GM21717 (cell line): ENCODE measurements at regions not wholly inside any gene's neighbourhood (a gene's known extent, or its start where the extent isn't known, plus 50 kb on each side); places are given as distances from the start of the nearest gene placed in this dataset.

Experiments used
- ATAC-seq: cut with Tn5 transposase; IDR thresholded peaks from one replicate; pipeline ENCODE4 v1.9.1; 2021; ENCODE audit warnings: mild to moderate bottlenecking, moderate library complexity; ENCODE audit not compliant: unreplicated experiment

- ATAC-seq = no peak
Measured at GRCh38 chr20:22408521-22409402, 175.6 kb downstream of the FOXA2 start.

DNA sequence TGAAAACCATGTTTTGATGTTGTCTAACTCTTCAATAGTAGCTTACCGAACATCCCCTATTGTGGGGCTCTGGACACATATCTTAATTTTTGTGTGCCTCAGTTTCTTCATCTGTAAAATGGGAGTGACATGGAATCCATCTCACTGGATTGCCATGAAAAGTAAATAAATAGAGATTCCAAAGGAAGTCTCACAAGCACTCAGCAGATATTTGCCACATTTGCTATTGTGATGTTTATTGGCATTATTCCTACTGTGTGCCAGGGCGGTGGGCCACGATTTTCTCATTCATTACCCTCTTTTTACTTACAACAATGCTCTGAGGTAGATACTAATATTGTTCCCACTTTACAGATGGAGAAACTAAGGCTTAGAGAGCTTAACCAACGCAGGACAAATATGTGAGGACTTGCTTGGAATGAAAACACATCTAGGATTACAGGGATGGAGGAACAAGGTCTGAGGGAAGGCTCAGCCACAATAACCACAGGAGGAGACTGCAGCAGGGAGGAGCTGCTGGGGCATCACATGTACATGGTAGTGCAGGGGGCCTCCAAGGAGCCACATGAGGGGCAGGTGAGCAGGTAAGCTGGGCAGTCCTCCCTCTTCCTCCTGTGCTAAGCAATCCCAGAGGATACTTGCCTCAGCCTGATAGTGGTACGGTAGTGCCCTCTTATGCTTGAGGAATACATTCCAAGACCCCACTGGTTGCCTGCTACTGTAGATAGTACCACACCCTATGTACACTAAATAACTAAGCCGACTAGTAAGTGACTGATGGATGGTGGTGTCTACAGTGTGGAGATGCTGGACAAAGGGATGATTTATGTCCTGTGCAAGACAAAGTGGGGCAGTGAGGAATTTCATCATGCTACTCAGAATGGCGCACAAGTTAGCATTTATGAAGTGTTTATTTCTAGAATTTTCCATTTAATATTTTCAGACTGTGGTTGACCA lies 176.9 kb downstream of the FOXA2 start:
- ATAC-seq = no peak

- no peak for ATAC-seq
Measured at GRCh38 chr20:22404419-22405170, 179.8 kb downstream of the FOXA2 start.

DNA sequence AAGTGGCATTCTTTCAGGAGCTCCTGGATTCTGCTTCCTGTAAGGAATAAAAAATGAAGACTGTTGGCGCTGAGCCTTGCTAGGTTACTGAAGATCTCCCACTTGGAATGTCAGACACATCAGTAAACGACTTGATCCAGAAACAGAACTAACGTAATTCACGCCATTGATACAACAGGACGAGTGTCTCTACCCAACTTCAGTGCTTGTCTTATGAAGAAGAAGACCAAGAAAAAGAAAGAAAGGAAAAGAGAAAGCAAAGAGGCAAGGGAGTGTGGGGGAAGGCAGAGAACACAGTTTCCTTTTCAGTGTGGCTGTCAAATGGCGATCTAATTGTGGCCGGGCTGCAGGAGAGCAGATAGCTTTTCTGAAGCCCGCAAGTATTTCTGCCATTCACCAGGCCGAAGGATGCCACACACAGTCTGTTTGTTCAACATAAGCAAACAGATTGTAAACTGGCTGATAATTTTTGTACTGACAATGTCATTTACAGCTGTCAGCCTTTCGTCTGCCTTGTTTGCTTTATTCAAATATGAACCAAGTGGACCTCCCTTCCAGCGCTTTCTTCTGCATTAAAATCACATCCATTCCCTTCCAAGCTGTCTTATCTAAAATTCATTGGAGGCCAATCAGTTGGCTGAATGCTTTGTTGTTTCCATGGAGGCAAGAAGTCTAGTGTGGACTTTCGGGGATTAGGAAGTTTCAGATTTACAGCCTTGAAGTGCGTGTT lies 180.6 kb downstream of the FOXA2 start:
- ATAC-seq = peak; percentile 73

DNA sequence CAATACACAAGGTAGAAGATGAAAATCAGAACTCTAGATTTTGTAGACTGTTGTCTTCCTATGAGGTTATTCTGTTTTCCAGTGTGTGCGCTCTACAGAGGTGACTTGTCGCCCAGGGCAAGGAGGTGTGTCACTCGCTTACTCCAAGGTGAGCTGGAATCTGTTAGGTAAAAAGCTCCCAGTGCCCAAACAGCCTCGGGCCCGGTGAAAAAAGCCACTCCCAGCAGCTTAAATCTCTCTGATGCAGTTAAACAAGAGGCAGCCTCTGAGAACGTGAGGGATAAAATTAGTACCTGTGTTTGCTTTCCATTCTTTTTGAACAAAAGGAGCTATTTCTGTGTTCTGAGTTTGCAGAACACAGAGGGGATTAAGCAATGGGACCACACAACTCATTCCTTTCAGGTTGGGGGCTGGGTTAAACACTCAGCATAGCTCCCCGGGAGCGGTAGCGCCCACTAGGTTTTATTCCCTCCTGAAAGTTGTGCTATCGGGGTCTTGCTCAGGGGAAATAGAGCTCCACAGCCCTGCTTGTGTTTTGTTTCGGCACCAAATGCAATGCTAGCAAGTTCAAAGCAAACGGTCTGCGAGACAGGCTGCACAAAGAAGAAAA lies 181.2 kb downstream of the FOXA2 start:
- ATAC-seq = peak; percentile 28

- ATAC-seq = no peak
Measured at GRCh38 chr20:22402550-22402949, 181.8 kb downstream of the FOXA2 start.

GRCh38 chr20:22400440-22400839 lies 183.9 kb downstream of the FOXA2 start:
- ATAC-seq = no peak

- ATAC-seq = no peak
Measured at GRCh38 chr20:22394583-22394982, 189.8 kb downstream of the FOXA2 start.

DNA sequence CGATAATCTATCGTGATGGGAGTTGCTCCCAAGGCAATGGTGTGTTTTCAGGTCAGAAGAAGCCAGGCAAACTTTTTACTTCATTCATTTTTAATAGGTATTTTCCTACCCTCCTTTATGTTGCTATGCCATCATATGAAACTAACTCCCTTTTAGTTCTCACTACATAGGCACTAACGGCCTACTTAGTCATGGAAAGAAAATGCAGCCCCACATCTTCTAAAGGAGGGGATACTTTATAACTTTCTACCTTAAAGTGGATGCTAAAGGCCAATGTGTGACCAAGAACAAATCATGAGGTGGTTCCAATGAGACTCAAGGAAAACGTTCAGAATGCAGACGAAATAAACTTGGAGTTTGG lies 193.8 kb downstream of the FOXA2 start:
- ATAC-seq = no peak

GRCh38 chr20:22389836-22390542 lies 194.4 kb downstream of the FOXA2 start:
- no peak for ATAC-seq

DNA sequence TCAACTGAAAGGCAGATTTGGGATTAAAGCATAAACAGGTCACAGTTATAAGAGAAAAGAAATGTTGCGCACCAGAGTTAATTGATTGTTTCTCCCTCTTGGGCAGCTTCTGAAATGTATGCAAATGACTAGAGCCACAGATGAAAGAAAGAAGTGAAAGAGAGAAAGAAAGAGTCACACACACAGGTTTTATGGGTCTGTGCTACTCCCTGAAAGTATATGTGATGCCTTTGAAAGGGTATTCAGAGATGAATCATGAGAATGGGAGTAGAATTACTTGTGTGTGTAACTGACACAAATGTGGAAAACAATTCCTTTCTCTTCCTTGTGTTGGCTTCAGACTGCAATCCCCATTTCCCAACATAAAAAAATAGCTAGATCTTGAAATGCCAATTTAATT lies 196.9 kb downstream of the FOXA2 start:
- ATAC-seq = no peak

- ATAC-seq = no peak
Measured at GRCh38 chr20:22386306-22386623, 198.1 kb downstream of the FOXA2 start.

- no peak for ATAC-seq
Measured at GRCh38 chr20:22385602-22386305, 198.6 kb downstream of the FOXA2 start.

DNA sequence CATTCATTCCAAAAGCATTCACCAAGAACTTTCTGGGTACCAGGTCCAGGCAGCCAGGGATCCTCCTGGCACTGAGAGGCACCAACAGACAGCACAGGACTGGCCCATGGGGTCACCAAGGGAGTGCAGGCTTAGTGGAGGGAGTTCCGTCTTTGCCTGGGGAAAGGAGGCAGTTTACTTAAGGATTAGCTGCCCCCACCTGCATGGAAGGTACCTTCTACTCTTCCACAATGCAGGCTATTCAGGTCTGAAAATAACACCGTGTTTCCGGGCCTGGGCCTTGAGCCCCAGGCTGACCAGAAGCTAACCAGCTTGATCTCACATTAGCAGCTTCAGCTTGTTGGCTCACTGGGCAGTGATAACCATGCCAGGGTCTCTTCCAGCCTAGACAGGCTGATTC lies 199.4 kb downstream of the FOXA2 start:
- ATAC-seq = no peak

DNA sequence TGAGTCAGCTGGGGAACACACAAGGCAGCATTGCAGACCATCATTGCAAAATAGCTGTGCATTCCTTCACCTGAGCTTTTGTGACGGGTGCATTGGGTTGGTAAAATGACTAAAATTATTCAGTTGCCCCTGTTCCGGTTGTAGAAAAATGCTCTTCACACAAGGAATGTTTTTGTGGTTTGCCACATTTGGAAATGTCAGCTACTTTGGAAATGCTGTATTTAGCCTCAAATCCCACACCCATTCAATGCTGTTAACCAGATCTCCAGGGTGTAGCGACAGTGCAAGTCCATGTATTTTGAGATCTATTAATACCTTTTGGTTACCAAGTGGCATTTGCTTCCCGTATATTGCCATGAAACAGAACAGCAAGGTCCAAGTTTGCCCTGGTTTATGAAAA lies 201.2 kb downstream of the FOXA2 start:
- ATAC-seq = no peak

GRCh38 chr20:22382742-22383141 lies 201.6 kb downstream of the FOXA2 start:
- ATAC-seq = no peak

- no peak for ATAC-seq
Measured at GRCh38 chr20:22381812-22382416, 202.5 kb downstream of the FOXA2 start.

GRCh38 chr20:22379472-22379871 lies 204.9 kb downstream of the FOXA2 start:
- no peak for ATAC-seq
